GM23338 (cell line): ENCODE measurements at regions not wholly inside any gene's neighbourhood (a gene's known extent, or its start where the extent isn't known, plus 50 kb on each side); places are given as distances from the start of the nearest gene placed in this dataset.

ENCODE experiments used
- ATAC-seq: fragments of 200-7000 bp; cut with Tn5 transposase; 3 replicates; pipeline ENCODE4 v1.9.1; 2020
- DNase-seq: peaks from one replicate; pipeline ENCODE4 v3.0.0-alpha.2; 2015; ENCODE audit warnings: low spot score
- H2AFZ ChIP-seq: fragments of 200-600 bp; sonication (generic); 2 replicates; pipeline ENCODE4 v1.8.0; 2016; ENCODE audit warnings: antibody characterized with exemption, mild to moderate bottlenecking, moderate library complexity
- H3F3A ChIP-seq: fragments of 200-600 bp; sonication (generic); replicated peaks from 2 replicates; pipeline ENCODE4 v1.8.0; 2017; ENCODE audit warnings: antibody characterized with exemption, mixed run types, low read depth
- H3K27ac ChIP-seq: fragments of 200-600 bp; sonication (generic); 2 replicates; pipeline ENCODE4 v1.6.1; 2016; ENCODE audit warnings: low read depth
- H3K27me3 ChIP-seq: fragments of 200-600 bp; sonication (generic); 2 replicates; pipeline ENCODE4 v1.8.0; 2016; ENCODE audit warnings: mild to moderate bottlenecking, mixed run types, moderate library complexity; ENCODE audit not compliant: insufficient read depth
- H3K36me3 ChIP-seq: fragments of 200-600 bp; sonication (generic); 2 replicates; pipeline ENCODE4 v1.8.0; 2016; ENCODE audit warnings: mild to moderate bottlenecking; ENCODE audit not compliant: insufficient read depth
- H3K4me1 ChIP-seq: fragments of 200-600 bp; sonication (generic); 2 replicates; pipeline ENCODE4 v1.8.0; 2016; ENCODE audit warnings: mild to moderate bottlenecking, moderate library complexity; ENCODE audit not compliant: insufficient read depth
- H3K4me2 ChIP-seq: fragments of 200-600 bp; sonication (generic); 2 replicates; pipeline ENCODE4 v1.7.1; 2017; ENCODE audit warnings: mixed run types
- H3K4me3 ChIP-seq: fragments of 200-600 bp; sonication (generic); 2 replicates; pipeline ENCODE4 v1.6.1; 2016; ENCODE audit warnings: mixed run types
- H3K79me2 ChIP-seq: fragments of 200-600 bp; sonication (generic); replicated peaks from 2 replicates; pipeline ENCODE4 v1.8.0; 2017; ENCODE audit warnings: mild to moderate bottlenecking; ENCODE audit not compliant: insufficient read depth
- H3K9me2 ChIP-seq: fragments of 200-600 bp; sonication (generic); 2 replicates; pipeline ENCODE4 v1.8.0; 2017; ENCODE audit not compliant: insufficient read depth
- H4K20me1 ChIP-seq: fragments of 200-600 bp; sonication (generic); replicated peaks from 2 replicates; pipeline ENCODE4 v1.8.0; 2017; ENCODE audit warnings: mild to moderate bottlenecking; ENCODE audit not compliant: insufficient read depth
- H3K27ac Mint-ChIP-seq: 2 replicates; pipeline ENCODE4 v1.8.0; 2020; ENCODE audit warnings: inconsistent platforms, mild to moderate bottlenecking, moderate library complexity, mixed read lengths
- H3K27me3 Mint-ChIP-seq: 3 replicates; pipeline ENCODE4 v1.8.0; 2022; ENCODE audit warnings: low read depth, mild to moderate bottlenecking, moderate library complexity, mixed read lengths, inconsistent platforms; ENCODE audit not compliant: insufficient read depth, poor library complexity
- H3K36me3 Mint-ChIP-seq: 3 replicates; pipeline ENCODE4 v1.8.0; 2021; ENCODE audit warnings: low read depth, mild to moderate bottlenecking, inconsistent platforms, moderate library complexity, mixed read lengths
- H3K4me1 Mint-ChIP-seq: 3 replicates; pipeline ENCODE4 v1.8.0; 2020; ENCODE audit warnings: mild to moderate bottlenecking, inconsistent platforms, mixed read lengths
- H3K4me3 Mint-ChIP-seq: 3 replicates; pipeline ENCODE4 v1.8.0; 2021; ENCODE audit warnings: moderate library complexity, mild to moderate bottlenecking, inconsistent platforms, mixed read lengths
- H3K9me3 Mint-ChIP-seq: 3 replicates; pipeline ENCODE4 v1.8.0; 2020; ENCODE audit warnings: moderate library complexity, mild to moderate bottlenecking, inconsistent platforms, mixed read lengths
- CREB1 ChIP-seq: fragments of 250-450 bp; sonication (Bioruptor Pico); IDR thresholded peaks from 2 replicates; pipeline ENCODE4 v1.5.0; 2020; ENCODE audit warnings: low read depth, mild to moderate bottlenecking, moderate library complexity
- EZH2 ChIP-seq: fragments of 200-600 bp; sonication (generic); IDR thresholded peaks from one replicate; pipeline ENCODE4 v1.8.0; 2017; ENCODE audit warnings: antibody characterized with exemption, mild to moderate bottlenecking, low read depth; ENCODE audit not compliant: unreplicated experiment
- EZH2phosphoT487 ChIP-seq: fragments of 200-600 bp; sonication (generic); IDR thresholded peaks from one replicate; pipeline ENCODE4 v1.8.1; 2018; ENCODE audit warnings: antibody characterized with exemption; ENCODE audit not compliant: unreplicated experiment
- JUNB ChIP-seq: IDR thresholded peaks from one replicate; pipeline ENCODE4 v1.6.1; 2016; ENCODE audit warnings: antibody characterized with exemption; ENCODE audit not compliant: unreplicated experiment
- NANOG ChIP-seq: IDR thresholded peaks from 2 replicates; pipeline ENCODE4 v1.6.1; 2016; ENCODE audit warnings: antibody characterized with exemption, borderline replicate concordance
- POLR2AphosphoS5 ChIP-seq: IDR thresholded peaks from 2 replicates; pipeline ENCODE4 v1.6.1; 2016; ENCODE audit warnings: antibody characterized with exemption, low read depth
- STAT1 ChIP-seq: IDR thresholded peaks from one replicate; pipeline ENCODE4 v1.6.1; 2016; ENCODE audit warnings: antibody characterized with exemption; ENCODE audit not compliant: unreplicated experiment
- ZNF114 ChIP-seq: fragments of 250-450 bp; sonication (Bioruptor Pico); IDR thresholded peaks from 2 replicates; pipeline ENCODE4 v1.5.0; 2020; ENCODE audit warnings: mild to moderate bottlenecking, moderate library complexity
- ZNF331 ChIP-seq: fragments of 250-450 bp; sonication (Bioruptor Pico); IDR thresholded peaks from 2 replicates; pipeline ENCODE4 v1.5.0; 2020; ENCODE audit warnings: low read depth, mild to moderate bottlenecking, moderate library complexity
- TF ChIP-seq, protein P1 (sequence below), 2 experiments: fragments of 200-600 bp in 1 of 2; sonication (generic) in 1 of 2; conservative IDR thresholded peaks; 2 replicates each; pipeline versions ENCODE4 v1.5.1 to v1.6.1; 2016 to 2017; ENCODE audit warnings: antibody characterized with exemption in 2 of 2, low read depth in 2 of 2, mild to moderate bottlenecking in 2 of 2, moderate library complexity in 1 of 2
- TF ChIP-seq, protein P2 (sequence below): fragments of 250-450 bp; sonication (Bioruptor Pico); IDR thresholded peaks from 2 replicates; pipeline ENCODE4 v1.5.0; 2020; ENCODE audit warnings: mild to moderate bottlenecking, moderate library complexity

DNA sequence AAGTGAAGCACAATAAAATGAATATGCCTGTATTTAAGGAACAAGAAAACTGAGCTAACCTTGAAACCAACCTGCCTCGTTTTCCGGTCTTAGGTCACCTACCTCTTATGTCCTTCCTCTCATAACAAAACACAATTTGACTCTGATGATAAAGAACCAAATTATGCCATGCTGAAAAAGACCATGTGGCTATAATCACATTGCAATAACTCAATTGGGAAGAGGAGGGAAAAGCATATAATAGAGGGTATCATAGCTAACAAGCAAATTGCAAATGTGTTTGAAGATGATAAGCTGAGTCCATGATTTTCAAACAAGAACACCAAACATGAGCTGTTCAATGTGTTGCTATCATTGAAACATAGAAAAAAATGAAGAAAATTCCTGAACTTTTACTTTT is 260.8 kb downstream of the PLK2 start:
- Mint-ChIP-seq H3K36me3 (no peaks in the 10 kb centered on the region), H3K9me3 (peaks cover 2% of the 10 kb centered on the region; the same call in 1 of the 3 replicates), H3K4me3 (no peak overlapping the region), H3K27me3 (no peaks in the 10 kb centered on the region), H3K4me1 (no peaks in the 10 kb centered on the region), H3K27ac (no peak overlapping the region)
- no peaks in the 10 kb centered on the region for H3K79me2 ChIP-seq
- no peaks in the 10 kb centered on the region for H3K36me3 ChIP-seq
- H3K4me2 ChIP-seq = no peak overlapping the region
- no peak overlapping the region for H3K27ac ChIP-seq
- H3K27me3 ChIP-seq = no peaks in the 10 kb centered on the region
- H3K4me1 ChIP-seq = no peaks in the 10 kb centered on the region
- H3K9me2 ChIP-seq = peaks cover 5% of the 10 kb centered on the region
- no peak for DNase-seq
- H3F3A ChIP-seq = no peaks in the 10 kb centered on the region
- no peak for ATAC-seq
- no peak overlapping the region for H2AFZ ChIP-seq
- no peaks in the 10 kb centered on the region for H4K20me1 ChIP-seq
- H3K4me3 ChIP-seq = no peak overlapping the region
- TF ChIP-seq POLR2AphosphoS5 = no peak
- TF ChIP-seq CREB1 (CRISPR knock-in tag) = no peak
- TF ChIP-seq STAT1 = no peak
- TF ChIP-seq JUNB = no peak
- TF ChIP-seq EZH2phosphoT487 = no peak
- TF ChIP-seq EZH2 = no peak

DNA sequence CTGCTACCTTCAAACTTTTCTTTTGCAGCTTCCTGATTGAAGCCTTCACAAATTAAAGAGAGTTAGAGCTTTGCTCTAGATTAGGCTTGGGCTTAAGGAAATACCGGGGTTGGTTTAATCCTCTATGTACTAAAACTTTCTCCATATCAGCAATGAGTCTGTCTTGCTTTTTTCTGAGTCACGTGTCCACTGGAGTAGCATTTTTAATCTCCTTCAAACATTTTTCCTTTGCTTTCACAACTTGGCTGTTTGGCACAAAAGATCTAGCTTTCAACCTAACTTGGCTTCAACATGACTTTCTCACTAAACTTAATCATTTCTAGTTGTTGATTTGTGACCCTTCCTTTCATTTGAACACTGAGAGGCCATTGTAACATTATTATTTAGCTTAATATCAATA is 261.6 kb downstream of the PLK2 start:
- H3K4me3 Mint-ChIP-seq = no peak overlapping the region
- TF ChIP-seq POLR2AphosphoS5 (no peak), STAT1 (no peak), ZNF331 (CRISPR knock-in tag) (no peak), CREB1 (CRISPR knock-in tag) (no peak), EZH2 (no peak), NANOG (no peak), EZH2phosphoT487 (no peak), JUNB (no peak), ZNF114 (no peak)
- TF ChIP-seq, protein P1, sequence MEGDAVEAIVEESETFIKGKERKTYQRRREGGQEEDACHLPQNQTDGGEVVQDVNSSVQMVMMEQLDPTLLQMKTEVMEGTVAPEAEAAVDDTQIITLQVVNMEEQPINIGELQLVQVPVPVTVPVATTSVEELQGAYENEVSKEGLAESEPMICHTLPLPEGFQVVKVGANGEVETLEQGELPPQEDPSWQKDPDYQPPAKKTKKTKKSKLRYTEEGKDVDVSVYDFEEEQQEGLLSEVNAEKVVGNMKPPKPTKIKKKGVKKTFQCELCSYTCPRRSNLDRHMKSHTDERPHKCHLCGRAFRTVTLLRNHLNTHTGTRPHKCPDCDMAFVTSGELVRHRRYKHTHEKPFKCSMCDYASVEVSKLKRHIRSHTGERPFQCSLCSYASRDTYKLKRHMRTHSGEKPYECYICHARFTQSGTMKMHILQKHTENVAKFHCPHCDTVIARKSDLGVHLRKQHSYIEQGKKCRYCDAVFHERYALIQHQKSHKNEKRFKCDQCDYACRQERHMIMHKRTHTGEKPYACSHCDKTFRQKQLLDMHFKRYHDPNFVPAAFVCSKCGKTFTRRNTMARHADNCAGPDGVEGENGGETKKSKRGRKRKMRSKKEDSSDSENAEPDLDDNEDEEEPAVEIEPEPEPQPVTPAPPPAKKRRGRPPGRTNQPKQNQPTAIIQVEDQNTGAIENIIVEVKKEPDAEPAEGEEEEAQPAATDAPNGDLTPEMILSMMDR (conservative IDR thresholded peaks at IDR 0.05; ENCODE audit: low read depth in 2 of 2) = no peak
- TF ChIP-seq, protein P2, sequence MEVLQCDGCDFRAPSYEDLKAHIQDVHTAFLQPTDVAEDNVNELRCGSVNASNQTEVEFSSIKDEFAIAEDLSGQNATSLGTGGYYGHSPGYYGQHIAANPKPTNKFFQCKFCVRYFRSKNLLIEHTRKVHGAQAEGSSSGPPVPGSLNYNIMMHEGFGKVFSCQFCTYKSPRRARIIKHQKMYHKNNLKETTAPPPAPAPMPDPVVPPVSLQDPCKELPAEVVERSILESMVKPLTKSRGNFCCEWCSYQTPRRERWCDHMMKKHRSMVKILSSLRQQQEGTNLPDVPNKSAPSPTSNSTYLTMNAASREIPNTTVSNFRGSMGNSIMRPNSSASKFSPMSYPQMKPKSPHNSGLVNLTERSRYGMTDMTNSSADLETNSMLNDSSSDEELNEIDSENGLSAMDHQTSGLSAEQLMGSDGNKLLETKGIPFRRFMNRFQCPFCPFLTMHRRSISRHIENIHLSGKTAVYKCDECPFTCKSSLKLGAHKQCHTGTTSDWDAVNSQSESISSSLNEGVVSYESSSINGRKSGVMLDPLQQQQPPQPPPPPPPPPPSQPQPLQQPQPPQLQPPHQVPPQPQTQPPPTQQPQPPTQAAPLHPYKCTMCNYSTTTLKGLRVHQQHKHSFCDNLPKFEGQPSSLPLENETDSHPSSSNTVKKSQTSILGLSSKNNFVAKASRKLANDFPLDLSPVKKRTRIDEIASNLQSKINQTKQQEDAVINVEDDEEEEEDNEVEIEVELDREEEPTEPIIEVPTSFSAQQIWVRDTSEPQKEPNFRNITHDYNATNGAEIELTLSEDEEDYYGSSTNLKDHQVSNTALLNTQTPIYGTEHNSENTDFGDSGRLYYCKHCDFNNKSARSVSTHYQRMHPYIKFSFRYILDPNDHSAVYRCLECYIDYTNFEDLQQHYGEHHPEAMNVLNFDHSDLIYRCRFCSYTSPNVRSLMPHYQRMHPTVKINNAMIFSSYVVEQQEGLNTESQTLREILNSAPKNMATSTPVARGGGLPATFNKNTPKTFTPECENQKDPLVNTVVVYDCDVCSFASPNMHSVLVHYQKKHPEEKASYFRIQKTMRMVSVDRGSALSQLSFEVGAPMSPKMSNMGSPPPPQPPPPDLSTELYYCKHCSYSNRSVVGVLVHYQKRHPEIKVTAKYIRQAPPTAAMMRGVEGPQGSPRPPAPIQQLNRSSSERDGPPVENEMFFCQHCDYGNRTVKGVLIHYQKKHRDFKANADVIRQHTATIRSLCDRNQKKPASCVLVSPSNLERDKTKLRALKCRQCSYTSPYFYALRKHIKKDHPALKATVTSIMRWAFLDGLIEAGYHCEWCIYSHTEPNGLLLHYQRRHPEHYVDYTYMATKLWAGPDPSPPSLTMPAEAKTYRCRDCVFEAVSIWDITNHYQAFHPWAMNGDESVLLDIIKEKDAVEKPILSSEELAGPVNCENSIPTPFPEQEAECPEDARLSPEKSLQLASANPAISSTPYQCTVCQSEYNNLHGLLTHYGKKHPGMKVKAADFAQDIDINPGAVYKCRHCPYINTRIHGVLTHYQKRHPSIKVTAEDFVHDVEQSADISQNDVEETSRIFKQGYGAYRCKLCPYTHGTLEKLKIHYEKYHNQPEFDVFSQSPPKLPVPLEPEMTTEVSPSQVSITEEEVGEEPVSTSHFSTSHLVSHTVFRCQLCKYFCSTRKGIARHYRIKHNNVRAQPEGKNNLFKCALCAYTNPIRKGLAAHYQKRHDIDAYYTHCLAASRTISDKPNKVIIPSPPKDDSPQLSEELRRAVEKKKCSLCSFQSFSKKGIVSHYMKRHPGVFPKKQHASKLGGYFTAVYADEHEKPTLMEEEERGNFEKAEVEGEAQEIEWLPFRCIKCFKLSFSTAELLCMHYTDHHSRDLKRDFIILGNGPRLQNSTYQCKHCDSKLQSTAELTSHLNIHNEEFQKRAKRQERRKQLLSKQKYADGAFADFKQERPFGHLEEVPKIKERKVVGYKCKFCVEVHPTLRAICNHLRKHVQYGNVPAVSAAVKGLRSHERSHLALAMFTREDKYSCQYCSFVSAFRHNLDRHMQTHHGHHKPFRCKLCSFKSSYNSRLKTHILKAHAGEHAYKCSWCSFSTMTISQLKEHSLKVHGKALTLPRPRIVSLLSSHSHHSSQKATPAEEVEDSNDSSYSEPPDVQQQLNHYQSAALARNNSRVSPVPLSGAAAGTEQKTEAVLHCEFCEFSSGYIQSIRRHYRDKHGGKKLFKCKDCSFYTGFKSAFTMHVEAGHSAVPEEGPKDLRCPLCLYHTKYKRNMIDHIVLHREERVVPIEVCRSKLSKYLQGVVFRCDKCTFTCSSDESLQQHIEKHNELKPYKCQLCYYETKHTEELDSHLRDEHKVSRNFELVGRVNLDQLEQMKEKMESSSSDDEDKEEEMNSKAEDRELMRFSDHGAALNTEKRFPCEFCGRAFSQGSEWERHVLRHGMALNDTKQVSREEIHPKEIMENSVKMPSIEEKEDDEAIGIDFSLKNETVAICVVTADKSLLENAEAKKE (CRISPR knock-in tag) = no peak

More for the DNA sequence above, 261.6 kb downstream of the PLK2 start:
- Histone ChIP-seq H4K20me1 (no peaks in the 10 kb centered on the region), H3K27ac (no peak overlapping the region), H3K36me3 (no peaks in the 10 kb centered on the region), H3K27me3 (no peaks in the 10 kb centered on the region), H3K4me1 (no peaks in the 10 kb centered on the region), H3F3A (no peaks in the 10 kb centered on the region), H3K79me2 (no peaks in the 10 kb centered on the region), H3K9me2 (peaks cover 5% of the 10 kb centered on the region), H3K4me2 (no peak overlapping the region), H3K4me3 (no peak overlapping the region), H2AFZ (no peak overlapping the region)
- ATAC-seq (no peak), DNase-seq (no peak)
- H3K27me3 Mint-ChIP-seq = no peaks in the 10 kb centered on the region
- H3K36me3 Mint-ChIP-seq = no peaks in the 10 kb centered on the region
- H3K9me3 Mint-ChIP-seq = peaks cover 2% of the 10 kb centered on the region; the same call in 1 of the 3 replicates
- no peaks in the 10 kb centered on the region for H3K4me1 Mint-ChIP-seq
- no peak overlapping the region for H3K27ac Mint-ChIP-seq
